RWPE2 (cell line): ENCODE measurements at regions not wholly inside any gene's neighbourhood (a gene's known extent, or its start where the extent isn't known, plus 50 kb on each side); places are given as distances from the start of the nearest gene placed in this dataset.
"Not testable (repeated sequence)": the region's sequence is repeated elsewhere in the genome, so short reads cannot be mapped to it uniquely, and the experiment has no call there.

Source experiments
- ATAC-seq: fragments of 200-7000 bp; cut with Tn5 transposase; 3 replicates; pipeline ENCODE4 v1.9.1; 2021; ENCODE audit warnings: low read depth
- DNase-seq: peaks from one replicate; pipeline ENCODE4 v3.0.0-alpha.2; 2020; ENCODE audit warnings: low spot score
- H3K27ac ChIP-seq: fragments of 450-650 bp; 2 replicates; pipeline ENCODE4 v1.5.1; 2017; ENCODE audit warnings: mild to moderate bottlenecking; ENCODE audit not compliant: poor library complexity, severe bottlenecking
- H3K27me3 ChIP-seq: fragments of 250-450 bp; sonication (Bioruptor Pico); 2 replicates; pipeline ENCODE4 v1.5.1; 2021; ENCODE audit warnings: mild to moderate bottlenecking, moderate library complexity; ENCODE audit not compliant: insufficient read depth, poor library complexity, severe bottlenecking
- H3K36me3 ChIP-seq: fragments of 250-450 bp; sonication (Bioruptor Pico); 2 replicates; pipeline ENCODE4 v1.5.1; 2020; ENCODE audit warnings: low read depth, mild to moderate bottlenecking, moderate library complexity
- H3K4me1 ChIP-seq: fragments of 250-450 bp; sonication (Bioruptor Pico); 2 replicates; pipeline ENCODE4 v1.5.1; 2021; ENCODE audit warnings: mild to moderate bottlenecking, moderate library complexity; ENCODE audit not compliant: insufficient read depth, poor library complexity, severe bottlenecking
- H3K4me3 ChIP-seq: fragments of 250-450 bp; sonication (Bioruptor Pico); 2 replicates; pipeline ENCODE4 v1.5.1; 2021; ENCODE audit warnings: mild to moderate bottlenecking, moderate library complexity; ENCODE audit not compliant: severe bottlenecking
- H3K9me3 ChIP-seq: fragments of 250-450 bp; sonication (Bioruptor Pico); 2 replicates; pipeline ENCODE4 v1.5.1; 2021; ENCODE audit warnings: mild to moderate bottlenecking, moderate library complexity; ENCODE audit not compliant: severe bottlenecking
- CTCF ChIP-seq: fragments of 450-650 bp; IDR thresholded peaks from one replicate; pipeline ENCODE4 v1.5.1; 2017; ENCODE audit warnings: mild to moderate bottlenecking, moderate library complexity; ENCODE audit not compliant: poor library complexity, severe bottlenecking

GRCh38 chr9:71268871-71269635 is 147.6 kb upstream of the TRPM3 start:
- Histone ChIP-seq H3K9me3 (no peaks in the 10 kb centered on the region), H3K4me3 (no peak overlapping the region), H3K27ac (no peak overlapping the region), H3K4me1 (no peaks in the 10 kb centered on the region), H3K27me3 (no peaks in the 10 kb centered on the region), H3K36me3 (no peaks in the 10 kb centered on the region)
- DNase-seq (no peak), ATAC-seq (no peak)
- no peak for TF ChIP-seq CTCF

- no peak for TF ChIP-seq CTCF
- no peaks in the 10 kb centered on the region for H3K27me3 ChIP-seq
- DNase-seq, result no peak
- no peak overlapping the region for H3K4me3 ChIP-seq
- no peaks in the 10 kb centered on the region for H3K36me3 ChIP-seq
- H3K4me1 ChIP-seq, result no peaks in the 10 kb centered on the region
- no peak for ATAC-seq
- H3K27ac ChIP-seq, result no peak overlapping the region
- no peaks in the 10 kb centered on the region for H3K9me3 ChIP-seq
These were observed 142.0 kb upstream of the TRPM3 start for GRCh38 chr9:71263451-71263850.

- H3K36me3 ChIP-seq, H3K27me3 ChIP-seq, H3K4me1 ChIP-seq, H3K9me3 ChIP-seq, H3K27ac ChIP-seq, H3K4me3 ChIP-seq, ATAC-seq, DNase-seq: not testable (repeated sequence)
These were observed 139.0 kb upstream of the TRPM3 start for GRCh38 chr9:71260419-71260818.

- no peak for TF ChIP-seq CTCF
- H3K9me3 ChIP-seq, result no peaks in the 10 kb centered on the region
- H3K4me1 ChIP-seq, result no peaks in the 10 kb centered on the region
- no peak overlapping the region for H3K27ac ChIP-seq
- H3K4me3 ChIP-seq, result no peak overlapping the region
- DNase-seq, result no peak
- H3K36me3 ChIP-seq, result no peaks in the 10 kb centered on the region
- no peaks in the 10 kb centered on the region for H3K27me3 ChIP-seq
- ATAC-seq, result no peak
These were observed 133.3 kb upstream of the TRPM3 start for GRCh38 chr9:71254592-71255277.

GRCh38 chr9:71253011-71253410 is 131.6 kb upstream of the TRPM3 start:
- H3K27ac ChIP-seq, result no peak overlapping the region
- H3K4me1 ChIP-seq, result no peaks in the 10 kb centered on the region
- DNase-seq (no peak), ATAC-seq (no peak)
- H3K27me3 ChIP-seq, result no peaks in the 10 kb centered on the region
- TF ChIP-seq CTCF, result no peak
- H3K9me3 ChIP-seq, result no peaks in the 10 kb centered on the region
- no peaks in the 10 kb centered on the region for H3K36me3 ChIP-seq
- H3K4me3 ChIP-seq, result no peak overlapping the region
